ENCODE measurements at regions not wholly inside any gene's neighbourhood (a gene's known extent, or its start where the extent isn't known, plus 50 kb on each side); places are given as distances from the start of the nearest gene placed in this dataset.
"Not testable (repeated sequence)": the region's sequence is repeated elsewhere in the genome, so short reads cannot be mapped to it uniquely, and the experiment has no call there.

GRCh38 chr1:183753464-183753891, 51.4 kb upstream of the RGL1 start:
- DNase-seq (ENCODE audit: low spot score in 2 of 2) = no peak
- intact Hi-C loops (cut with DNase I) = no loop called here
- peaks cover 0 to 9% of the 10 kb centered on the region in 2 donors for H3K9me3 ChIP-seq
- H3K27ac ChIP-seq = peak overlapping the region in 1 of 2 donors; percentile 45
- H3K4me3 ChIP-seq = no peak overlapping the region
- no peaks in the 10 kb centered on the region for H3K27me3 ChIP-seq
- TF ChIP-seq, protein P1, sequence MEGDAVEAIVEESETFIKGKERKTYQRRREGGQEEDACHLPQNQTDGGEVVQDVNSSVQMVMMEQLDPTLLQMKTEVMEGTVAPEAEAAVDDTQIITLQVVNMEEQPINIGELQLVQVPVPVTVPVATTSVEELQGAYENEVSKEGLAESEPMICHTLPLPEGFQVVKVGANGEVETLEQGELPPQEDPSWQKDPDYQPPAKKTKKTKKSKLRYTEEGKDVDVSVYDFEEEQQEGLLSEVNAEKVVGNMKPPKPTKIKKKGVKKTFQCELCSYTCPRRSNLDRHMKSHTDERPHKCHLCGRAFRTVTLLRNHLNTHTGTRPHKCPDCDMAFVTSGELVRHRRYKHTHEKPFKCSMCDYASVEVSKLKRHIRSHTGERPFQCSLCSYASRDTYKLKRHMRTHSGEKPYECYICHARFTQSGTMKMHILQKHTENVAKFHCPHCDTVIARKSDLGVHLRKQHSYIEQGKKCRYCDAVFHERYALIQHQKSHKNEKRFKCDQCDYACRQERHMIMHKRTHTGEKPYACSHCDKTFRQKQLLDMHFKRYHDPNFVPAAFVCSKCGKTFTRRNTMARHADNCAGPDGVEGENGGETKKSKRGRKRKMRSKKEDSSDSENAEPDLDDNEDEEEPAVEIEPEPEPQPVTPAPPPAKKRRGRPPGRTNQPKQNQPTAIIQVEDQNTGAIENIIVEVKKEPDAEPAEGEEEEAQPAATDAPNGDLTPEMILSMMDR (IDR thresholded peaks at IDR 0.05) = no peak
- H3K36me3 ChIP-seq = no peaks in the 10 kb centered on the region
- no peaks in the 10 kb centered on the region for H3K4me1 ChIP-seq

DNA sequence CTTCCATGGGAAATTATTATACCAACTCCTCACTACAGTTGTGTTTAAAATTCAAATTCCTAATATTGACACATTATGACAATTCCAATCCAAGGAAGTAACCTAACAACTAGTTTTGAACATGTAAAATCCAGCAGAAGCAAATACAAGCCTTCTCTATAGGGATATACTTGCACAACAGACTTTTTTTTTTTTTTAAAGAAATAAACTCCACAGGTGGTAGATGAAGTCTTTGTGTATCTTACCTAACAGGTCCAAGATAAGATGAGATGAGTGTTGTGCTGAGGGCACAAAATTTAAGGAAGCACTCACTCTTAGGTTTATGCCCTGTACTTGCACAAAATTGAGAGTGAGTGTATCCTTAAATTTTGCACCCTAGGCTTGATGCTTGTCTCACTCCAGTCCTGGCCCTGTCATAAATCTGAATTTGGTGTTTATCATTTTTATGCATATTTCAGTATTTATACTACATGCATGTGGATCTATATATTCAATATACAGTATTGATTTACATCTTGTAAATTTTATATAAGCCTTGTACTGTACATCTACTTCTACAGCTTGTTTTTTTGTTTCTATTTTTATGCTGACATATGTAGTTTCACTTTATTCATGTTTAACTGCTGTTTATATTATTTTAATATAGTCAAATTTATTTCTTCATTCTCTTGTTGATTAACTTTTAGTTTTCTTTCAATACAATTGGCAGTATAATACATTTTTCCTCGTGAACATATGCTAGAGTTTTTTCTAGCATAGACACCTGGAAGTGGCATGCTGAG, 60.6 kb upstream of the RGL1 start:
- no peak for DNase-seq (ENCODE audit: low spot score in 2 of 2)
- Histone ChIP-seq H3K4me1 (no peaks in the 10 kb centered on the region), H3K4me3 (no peak overlapping the region), H3K27ac (no peak overlapping the region), H3K36me3 (no peaks in the 10 kb centered on the region), H3K27me3 (no peaks in the 10 kb centered on the region), H3K9me3 (no peaks in the 10 kb centered on the region)
- intact Hi-C loops (cut with DNase I) = no loop called here
- TF ChIP-seq, protein P1 (IDR thresholded peaks at IDR 0.05) = no peak

GRCh38 chr1:183742355-183742754, 62.6 kb upstream of the RGL1 start:
- Histone ChIP-seq H3K9me3 (no peaks in the 10 kb centered on the region), H3K27me3 (no peaks in the 10 kb centered on the region), H3K4me3 (no peak overlapping the region), H3K4me1 (no peaks in the 10 kb centered on the region), H3K27ac (no peak overlapping the region), H3K36me3 (no peaks in the 10 kb centered on the region)
- no peak for DNase-seq (ENCODE audit: low spot score in 2 of 2)
- intact Hi-C loops (cut with DNase I) = no loop called here
- TF ChIP-seq, protein P1 (IDR thresholded peaks at IDR 0.05) = no peak

DNA sequence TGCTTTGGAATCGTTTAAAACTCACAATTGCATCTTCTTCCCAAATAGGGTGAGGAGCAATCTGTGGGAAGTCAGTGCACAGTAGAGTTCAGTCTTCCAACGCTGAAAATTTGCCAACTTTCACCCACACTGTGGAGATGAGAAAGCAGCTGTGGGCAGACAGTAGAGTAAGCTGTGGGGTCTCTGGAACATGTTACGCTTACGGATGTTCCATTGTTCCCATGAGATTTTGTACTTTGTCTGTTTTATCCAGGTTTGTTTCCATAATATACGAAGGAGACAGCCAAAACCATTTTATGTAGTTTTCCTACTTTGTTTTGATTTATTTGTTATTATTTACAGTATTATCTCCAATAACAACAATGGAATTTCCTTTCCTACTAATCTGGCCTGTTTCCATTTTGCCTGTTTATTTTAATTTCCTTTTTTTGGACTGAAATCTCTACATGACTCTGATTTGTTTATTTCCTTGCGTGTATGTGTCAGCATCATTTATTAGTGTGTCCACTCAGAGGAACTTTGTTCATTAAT, 65.1 kb upstream of the RGL1 start:
- no peaks in the 10 kb centered on the region for H3K4me1 ChIP-seq
- no peaks in the 10 kb centered on the region for H3K27me3 ChIP-seq
- H3K4me3 ChIP-seq = no peak overlapping the region
- no peaks in the 10 kb centered on the region for H3K9me3 ChIP-seq
- no peak for DNase-seq (ENCODE audit: low spot score in 2 of 2)
- no peaks in the 10 kb centered on the region for H3K36me3 ChIP-seq
- TF ChIP-seq, protein P1 (IDR thresholded peaks at IDR 0.05) = no peak
- intact Hi-C loops (cut with DNase I) = no loop called here
- no peak overlapping the region for H3K27ac ChIP-seq

- intact Hi-C loops (cut with DNase I) = no loop called here
- DNase-seq (ENCODE audit: low spot score in 2 of 2) = no peak
- Histone ChIP-seq H3K36me3 (no peaks in the 10 kb centered on the region), H3K4me1 (peaks cover 0 to 3% of the 10 kb centered on the region in 2 donors), H3K4me3 (no peak overlapping the region), H3K27me3 (no peaks in the 10 kb centered on the region), H3K27ac (no peak overlapping the region), H3K9me3 (no peaks in the 10 kb centered on the region)
- TF ChIP-seq, protein P1 (IDR thresholded peaks at IDR 0.05) = no peak
Measured at GRCh38 chr1:183739082-183739481, 65.8 kb upstream of the RGL1 start.

DNA sequence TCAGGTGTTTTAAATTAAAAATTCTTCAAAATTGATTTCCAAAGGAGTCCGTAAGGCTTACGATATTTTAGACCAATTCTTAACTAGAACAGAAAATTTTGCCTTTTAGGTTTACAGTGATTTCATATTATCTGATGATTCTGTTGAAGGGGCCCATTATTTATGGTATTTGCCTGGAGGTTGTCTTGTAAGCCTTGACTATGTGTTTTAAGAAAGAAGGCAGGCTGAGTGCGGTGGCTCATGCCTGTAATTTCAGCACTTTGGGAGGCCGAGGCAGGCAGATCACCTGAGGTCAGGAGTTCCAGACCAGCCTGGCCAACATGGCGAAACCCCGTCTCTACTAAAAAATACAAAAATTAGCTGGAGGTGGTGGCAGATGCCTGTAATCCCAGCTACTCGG, 67.0 kb upstream of the RGL1 start:
- H3K36me3 ChIP-seq; intact Hi-C loops (cut with DNase I); H3K27ac ChIP-seq: not testable (repeated sequence)

More for the DNA sequence above, 67.0 kb upstream of the RGL1 start:
- H3K4me1 ChIP-seq; DNase-seq (ENCODE audit: low spot score in 2 of 2); H3K4me3 ChIP-seq; H3K27me3 ChIP-seq; H3K9me3 ChIP-seq: not testable (repeated sequence)

Measured in ascending aorta (tissue), 2 donors.